Type B pancreatic cell (in vitro differentiated cells): ENCODE measurements at regions not wholly inside any gene's neighbourhood (a gene's known extent, or its start where the extent isn't known, plus 50 kb on each side); places are given as distances from the start of the nearest gene placed in this dataset.

Experiments used
- DNase-seq: peaks from one replicate; pipeline ENCODE4 v3.0.0; 2021; ENCODE audit warnings: mixed read lengths; ENCODE audit not compliant: unreplicated experiment; ENCODE audit errors: extremely low spot score
- H3K27ac Mint-ChIP-seq: 2 replicates; pipeline ENCODE4 v1.8.0; 2021; ENCODE audit warnings: mild to moderate bottlenecking, mixed read lengths
- H3K27me3 Mint-ChIP-seq: 2 replicates; pipeline ENCODE4 v1.8.0; 2021; ENCODE audit warnings: mixed read lengths
- H3K36me3 Mint-ChIP-seq: 2 replicates; pipeline ENCODE4 v1.8.0; 2021; ENCODE audit warnings: mixed read lengths
- H3K4me1 Mint-ChIP-seq: one replicate; pipeline ENCODE4 v1.8.0; 2021; ENCODE audit warnings: mixed read lengths; ENCODE audit not compliant: unreplicated experiment
- H3K4me3 Mint-ChIP-seq: 2 replicates; pipeline ENCODE4 v1.8.0; 2021; ENCODE audit warnings: mild to moderate bottlenecking, mixed read lengths
- H3K9me3 Mint-ChIP-seq: 2 replicates; pipeline ENCODE4 v1.8.0; 2021; ENCODE audit warnings: mixed read lengths
- TF ChIP-seq, protein P1 (sequence below): fragments of 200-600 bp; sonication (generic); conservative IDR thresholded peaks from 2 replicates; pipeline ENCODE4 v1.5.0; 2021; ENCODE audit warnings: antibody characterized with exemption, mild to moderate bottlenecking

DNA sequence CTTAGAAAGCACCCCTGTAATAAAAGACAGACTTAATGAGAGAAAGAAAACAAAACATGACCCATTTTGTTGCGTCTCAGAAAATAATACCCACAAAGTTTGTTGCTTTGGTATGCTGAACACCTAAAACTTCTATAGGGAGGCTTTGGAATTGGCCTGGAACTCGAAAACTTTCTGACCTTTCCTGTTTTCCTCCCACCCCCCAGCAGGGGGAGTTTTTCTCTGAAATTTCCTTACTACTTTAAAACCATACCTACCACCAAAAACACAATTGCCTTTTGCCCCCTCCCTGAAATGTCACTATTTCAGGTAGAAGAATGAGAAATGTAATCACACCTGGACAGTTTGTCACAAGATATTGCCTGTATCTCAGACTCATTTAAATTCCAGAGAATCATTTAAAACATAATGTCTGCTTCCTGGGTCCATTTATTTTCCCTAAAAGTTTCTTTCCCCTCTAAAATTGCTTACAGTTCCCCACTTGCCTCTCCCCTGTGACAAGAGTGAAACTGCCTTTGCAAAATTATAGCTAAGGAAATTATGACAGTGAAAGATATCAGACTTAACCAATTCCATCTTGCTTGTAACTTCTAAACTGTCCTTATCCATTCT, 2700.2 kb downstream of the PCDH9 start:
- Mint-ChIP-seq H3K4me1 (no peaks in the 10 kb centered on the region), H3K4me3 (no peak overlapping the region), H3K36me3 (no peaks in the 10 kb centered on the region), H3K9me3 (no peaks in the 10 kb centered on the region), H3K27me3 (no peaks in the 10 kb centered on the region), H3K27ac (no peak overlapping the region)
- DNase-seq: no peak
- TF ChIP-seq, protein P1, sequence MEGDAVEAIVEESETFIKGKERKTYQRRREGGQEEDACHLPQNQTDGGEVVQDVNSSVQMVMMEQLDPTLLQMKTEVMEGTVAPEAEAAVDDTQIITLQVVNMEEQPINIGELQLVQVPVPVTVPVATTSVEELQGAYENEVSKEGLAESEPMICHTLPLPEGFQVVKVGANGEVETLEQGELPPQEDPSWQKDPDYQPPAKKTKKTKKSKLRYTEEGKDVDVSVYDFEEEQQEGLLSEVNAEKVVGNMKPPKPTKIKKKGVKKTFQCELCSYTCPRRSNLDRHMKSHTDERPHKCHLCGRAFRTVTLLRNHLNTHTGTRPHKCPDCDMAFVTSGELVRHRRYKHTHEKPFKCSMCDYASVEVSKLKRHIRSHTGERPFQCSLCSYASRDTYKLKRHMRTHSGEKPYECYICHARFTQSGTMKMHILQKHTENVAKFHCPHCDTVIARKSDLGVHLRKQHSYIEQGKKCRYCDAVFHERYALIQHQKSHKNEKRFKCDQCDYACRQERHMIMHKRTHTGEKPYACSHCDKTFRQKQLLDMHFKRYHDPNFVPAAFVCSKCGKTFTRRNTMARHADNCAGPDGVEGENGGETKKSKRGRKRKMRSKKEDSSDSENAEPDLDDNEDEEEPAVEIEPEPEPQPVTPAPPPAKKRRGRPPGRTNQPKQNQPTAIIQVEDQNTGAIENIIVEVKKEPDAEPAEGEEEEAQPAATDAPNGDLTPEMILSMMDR: peak; percentile 75

DNA sequence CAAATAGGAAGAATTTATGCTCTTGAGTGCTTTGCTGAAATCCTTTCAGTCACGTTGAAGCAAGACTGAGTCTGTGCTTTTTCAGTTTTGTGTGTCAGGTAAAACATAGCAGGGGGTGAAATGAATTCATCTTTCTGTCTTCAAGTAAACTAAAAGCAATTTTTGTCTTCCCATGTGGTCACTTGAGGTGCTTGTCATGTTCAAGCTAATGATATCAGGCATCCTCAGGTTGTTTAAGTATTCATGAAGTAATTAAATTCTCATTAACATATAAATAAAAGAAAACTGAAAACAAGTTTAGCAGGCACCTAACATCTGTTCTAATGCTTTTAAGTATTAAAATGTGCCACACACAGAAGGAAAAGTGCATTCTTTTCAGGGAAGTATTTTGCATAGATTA, 2701.3 kb downstream of the PCDH9 start:
- H3K36me3 Mint-ChIP-seq: no peaks in the 10 kb centered on the region
- no peak overlapping the region for H3K4me3 Mint-ChIP-seq
- H3K27me3 Mint-ChIP-seq: no peaks in the 10 kb centered on the region
- TF ChIP-seq, protein P1: no peak
- H3K4me1 Mint-ChIP-seq: no peaks in the 10 kb centered on the region
- no peaks in the 10 kb centered on the region for H3K9me3 Mint-ChIP-seq
- no peak for DNase-seq
- H3K27ac Mint-ChIP-seq: no peak overlapping the region

GRCh38 chr13:64527561-64527960, 2702.6 kb downstream of the PCDH9 start:
- H3K27me3 Mint-ChIP-seq: no peaks in the 10 kb centered on the region
- H3K4me3 Mint-ChIP-seq: no peak overlapping the region
- TF ChIP-seq, protein P1: no peak
- DNase-seq: no peak
- H3K9me3 Mint-ChIP-seq: no peaks in the 10 kb centered on the region
- no peaks in the 10 kb centered on the region for H3K36me3 Mint-ChIP-seq
- H3K4me1 Mint-ChIP-seq: no peaks in the 10 kb centered on the region
- H3K27ac Mint-ChIP-seq: no peak overlapping the region

- Mint-ChIP-seq H3K4me1 (no peaks in the 10 kb centered on the region), H3K4me3 (no peak overlapping the region), H3K36me3 (no peaks in the 10 kb centered on the region), H3K27me3 (no peaks in the 10 kb centered on the region), H3K27ac (no peak overlapping the region), H3K9me3 (no peaks in the 10 kb centered on the region)
- TF ChIP-seq, protein P1: no peak
- DNase-seq: no peak
Measured at GRCh38 chr13:64525687-64526086, 2704.4 kb downstream of the PCDH9 start.

DNA sequence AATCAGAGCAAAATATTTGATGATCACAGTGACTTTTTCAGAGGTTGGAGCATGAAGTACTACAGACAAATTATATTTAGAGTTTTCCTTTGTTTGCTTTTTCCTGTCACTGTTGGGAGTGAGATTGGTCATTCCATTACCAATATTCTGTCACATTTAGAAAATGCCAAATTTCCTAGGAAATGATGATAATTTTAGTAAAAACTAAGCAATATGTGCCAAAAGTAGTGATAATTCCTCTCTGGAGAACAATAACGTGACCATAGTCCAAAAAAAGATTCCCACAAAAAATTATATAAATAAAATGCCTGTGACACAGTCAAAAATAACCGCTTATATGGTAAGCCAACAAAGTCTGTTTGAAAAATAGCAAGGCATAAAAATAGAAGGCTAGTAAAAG, 2719.4 kb downstream of the PCDH9 start:
- no peak overlapping the region for H3K4me3 Mint-ChIP-seq
- TF ChIP-seq, protein P1: no peak
- DNase-seq: no peak
- no peaks in the 10 kb centered on the region for H3K27me3 Mint-ChIP-seq
- H3K4me1 Mint-ChIP-seq: no peaks in the 10 kb centered on the region
- H3K27ac Mint-ChIP-seq: no peak overlapping the region
- H3K9me3 Mint-ChIP-seq: peaks cover 5% of the 10 kb centered on the region
- H3K36me3 Mint-ChIP-seq: no peaks in the 10 kb centered on the region

GRCh38 chr13:64506246-64506645, 2723.9 kb downstream of the PCDH9 start:
- TF ChIP-seq, protein P1: no peak
- H3K4me3 Mint-ChIP-seq: no peak overlapping the region
- no peaks in the 10 kb centered on the region for H3K4me1 Mint-ChIP-seq
- H3K9me3 Mint-ChIP-seq: peaks cover 5% of the 10 kb centered on the region
- H3K27ac Mint-ChIP-seq: no peak overlapping the region
- H3K36me3 Mint-ChIP-seq: no peaks in the 10 kb centered on the region
- no peaks in the 10 kb centered on the region for H3K27me3 Mint-ChIP-seq
- no peak for DNase-seq
